ENCODE measurements at regions not wholly inside any gene's neighbourhood (a gene's known extent, or its start where the extent isn't known, plus 50 kb on each side); places are given as distances from the start of the nearest gene placed in this dataset.

DNA sequence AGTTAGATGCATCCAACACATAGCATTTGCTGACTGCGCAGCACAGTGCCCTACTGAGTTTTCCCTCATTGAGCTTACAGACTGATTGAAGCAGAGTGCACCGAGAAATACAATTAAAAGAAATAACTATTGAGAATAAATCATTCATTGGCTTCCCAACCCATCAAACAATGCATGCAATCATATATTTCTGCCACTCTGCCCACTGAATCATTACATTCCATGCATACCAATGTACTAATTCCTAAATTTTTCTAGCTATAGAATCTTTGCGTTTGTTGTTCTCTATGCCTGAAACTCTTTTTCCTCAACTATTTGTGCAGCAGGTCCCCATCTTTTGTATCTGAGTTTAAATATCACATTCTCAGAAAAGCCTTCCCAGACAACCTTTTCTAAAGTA lies 783.8 kb downstream of the SORCS1 start:
- no peak overlapping the region for H3K27ac ChIP-seq (ENCODE audit: low read depth)
- H3K9me2 ChIP-seq (ENCODE audit: insufficient read depth): peaks cover 3% of the 10 kb centered on the region; the same call in 1 of the 2 replicates
- ATAC-seq: no peak
- no peaks in the 10 kb centered on the region for H3K4me1 ChIP-seq (ENCODE audit: insufficient read depth)
- no peaks in the 10 kb centered on the region for H3K4me1 Mint-ChIP-seq
- peaks cover 27% of the 10 kb centered on the region for H3K9me3 Mint-ChIP-seq
- no peak overlapping the region for H2AFZ ChIP-seq
- no peaks in the 10 kb centered on the region for H3K27me3 ChIP-seq (ENCODE audit: insufficient read depth)
- no peak overlapping the region for H3K4me3 Mint-ChIP-seq
- no peak for DNase-seq (ENCODE audit: low spot score)
- no peaks in the 10 kb centered on the region for H3K36me3 ChIP-seq (ENCODE audit: insufficient read depth)
- no peak overlapping the region for H3K4me2 ChIP-seq
- no peak overlapping the region for H3K4me3 ChIP-seq
- TF ChIP-seq ZNF114 (CRISPR knock-in tag; IDR thresholded peaks at IDR 0.05) (no peak), JUNB (IDR thresholded peaks at IDR 0.05; ENCODE audit: unreplicated experiment) (no peak), EZH2 (IDR thresholded peaks at IDR 0.05; ENCODE audit: low read depth, unreplicated experiment) (no peak), NANOG (IDR thresholded peaks at IDR 0.05; ENCODE audit: borderline replicate concordance) (no peak), POLR2AphosphoS5 (IDR thresholded peaks at IDR 0.05; ENCODE audit: low read depth) (no peak), STAT1 (IDR thresholded peaks at IDR 0.05; ENCODE audit: unreplicated experiment) (no peak)
- TF ChIP-seq, protein P1, sequence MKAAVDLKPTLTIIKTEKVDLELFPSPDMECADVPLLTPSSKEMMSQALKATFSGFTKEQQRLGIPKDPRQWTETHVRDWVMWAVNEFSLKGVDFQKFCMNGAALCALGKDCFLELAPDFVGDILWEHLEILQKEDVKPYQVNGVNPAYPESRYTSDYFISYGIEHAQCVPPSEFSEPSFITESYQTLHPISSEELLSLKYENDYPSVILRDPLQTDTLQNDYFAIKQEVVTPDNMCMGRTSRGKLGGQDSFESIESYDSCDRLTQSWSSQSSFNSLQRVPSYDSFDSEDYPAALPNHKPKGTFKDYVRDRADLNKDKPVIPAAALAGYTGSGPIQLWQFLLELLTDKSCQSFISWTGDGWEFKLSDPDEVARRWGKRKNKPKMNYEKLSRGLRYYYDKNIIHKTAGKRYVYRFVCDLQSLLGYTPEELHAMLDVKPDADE (IDR thresholded peaks at IDR 0.05): no peak
- no peaks in the 10 kb centered on the region for H4K20me1 ChIP-seq (replicated peaks; ENCODE audit: insufficient read depth)
- H3K27me3 Mint-ChIP-seq (ENCODE audit: insufficient read depth, low read depth, poor library complexity): no peaks in the 10 kb centered on the region
- H3K36me3 Mint-ChIP-seq (ENCODE audit: low read depth): peaks cover 21% of the 10 kb centered on the region; the same call in 2 of the 3 replicates
- no peaks in the 10 kb centered on the region for H3K79me2 ChIP-seq (replicated peaks; ENCODE audit: insufficient read depth)
- H3K27ac Mint-ChIP-seq: no peak overlapping the region
- no peaks in the 10 kb centered on the region for H3F3A ChIP-seq (replicated peaks; ENCODE audit: low read depth)

DNA sequence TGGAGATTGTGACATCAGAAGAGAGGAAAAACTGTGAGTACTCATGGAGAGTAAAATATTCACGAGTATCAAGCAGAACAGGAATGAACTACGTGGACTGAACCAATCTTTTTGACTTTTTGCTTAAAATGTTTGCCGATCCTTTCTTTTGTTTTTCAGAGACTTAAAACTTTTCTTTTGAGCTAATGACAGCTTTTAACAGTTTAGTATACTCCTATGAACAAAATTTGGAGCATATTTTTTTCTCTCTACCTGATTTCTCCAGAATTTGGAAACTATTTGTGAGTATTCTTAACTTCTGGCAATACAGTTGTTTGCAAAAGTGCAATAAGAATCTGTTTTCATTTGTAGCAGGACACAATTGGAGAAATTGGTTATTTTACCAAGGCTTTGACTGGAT lies 786.3 kb downstream of the SORCS1 start:
- H3K4me3 ChIP-seq: no peak overlapping the region
- H3K27me3 Mint-ChIP-seq (ENCODE audit: insufficient read depth, low read depth, poor library complexity): no peaks in the 10 kb centered on the region
- H2AFZ ChIP-seq: no peak overlapping the region
- H4K20me1 ChIP-seq (replicated peaks; ENCODE audit: insufficient read depth): no peaks in the 10 kb centered on the region
- H3K4me3 Mint-ChIP-seq: no peak overlapping the region
- H3K27ac Mint-ChIP-seq: no peak overlapping the region
- no peaks in the 10 kb centered on the region for H3K36me3 ChIP-seq (ENCODE audit: insufficient read depth)
- H3K27me3 ChIP-seq (ENCODE audit: insufficient read depth): no peaks in the 10 kb centered on the region
- peaks cover 27% of the 10 kb centered on the region for H3K9me3 Mint-ChIP-seq
- H3K4me1 Mint-ChIP-seq: peaks cover 6% of the 10 kb centered on the region
- peaks cover 6% of the 10 kb centered on the region for H3K9me2 ChIP-seq (ENCODE audit: insufficient read depth)
- H3K4me1 ChIP-seq (ENCODE audit: insufficient read depth): peaks cover 7% of the 10 kb centered on the region
- ATAC-seq: no peak
- DNase-seq (ENCODE audit: low spot score): no peak
- H3F3A ChIP-seq (replicated peaks; ENCODE audit: low read depth): no peaks in the 10 kb centered on the region
- no peaks in the 10 kb centered on the region for H3K79me2 ChIP-seq (replicated peaks; ENCODE audit: insufficient read depth)
- H3K36me3 Mint-ChIP-seq (ENCODE audit: low read depth): peaks cover 21% of the 10 kb centered on the region; the same call in 2 of the 3 replicates
- no peak overlapping the region for H3K4me2 ChIP-seq
- H3K27ac ChIP-seq (ENCODE audit: low read depth): no peak overlapping the region
- no peak for TF ChIP-seq POLR2AphosphoS5 (IDR thresholded peaks at IDR 0.05; ENCODE audit: low read depth)
- TF ChIP-seq, protein P2, sequence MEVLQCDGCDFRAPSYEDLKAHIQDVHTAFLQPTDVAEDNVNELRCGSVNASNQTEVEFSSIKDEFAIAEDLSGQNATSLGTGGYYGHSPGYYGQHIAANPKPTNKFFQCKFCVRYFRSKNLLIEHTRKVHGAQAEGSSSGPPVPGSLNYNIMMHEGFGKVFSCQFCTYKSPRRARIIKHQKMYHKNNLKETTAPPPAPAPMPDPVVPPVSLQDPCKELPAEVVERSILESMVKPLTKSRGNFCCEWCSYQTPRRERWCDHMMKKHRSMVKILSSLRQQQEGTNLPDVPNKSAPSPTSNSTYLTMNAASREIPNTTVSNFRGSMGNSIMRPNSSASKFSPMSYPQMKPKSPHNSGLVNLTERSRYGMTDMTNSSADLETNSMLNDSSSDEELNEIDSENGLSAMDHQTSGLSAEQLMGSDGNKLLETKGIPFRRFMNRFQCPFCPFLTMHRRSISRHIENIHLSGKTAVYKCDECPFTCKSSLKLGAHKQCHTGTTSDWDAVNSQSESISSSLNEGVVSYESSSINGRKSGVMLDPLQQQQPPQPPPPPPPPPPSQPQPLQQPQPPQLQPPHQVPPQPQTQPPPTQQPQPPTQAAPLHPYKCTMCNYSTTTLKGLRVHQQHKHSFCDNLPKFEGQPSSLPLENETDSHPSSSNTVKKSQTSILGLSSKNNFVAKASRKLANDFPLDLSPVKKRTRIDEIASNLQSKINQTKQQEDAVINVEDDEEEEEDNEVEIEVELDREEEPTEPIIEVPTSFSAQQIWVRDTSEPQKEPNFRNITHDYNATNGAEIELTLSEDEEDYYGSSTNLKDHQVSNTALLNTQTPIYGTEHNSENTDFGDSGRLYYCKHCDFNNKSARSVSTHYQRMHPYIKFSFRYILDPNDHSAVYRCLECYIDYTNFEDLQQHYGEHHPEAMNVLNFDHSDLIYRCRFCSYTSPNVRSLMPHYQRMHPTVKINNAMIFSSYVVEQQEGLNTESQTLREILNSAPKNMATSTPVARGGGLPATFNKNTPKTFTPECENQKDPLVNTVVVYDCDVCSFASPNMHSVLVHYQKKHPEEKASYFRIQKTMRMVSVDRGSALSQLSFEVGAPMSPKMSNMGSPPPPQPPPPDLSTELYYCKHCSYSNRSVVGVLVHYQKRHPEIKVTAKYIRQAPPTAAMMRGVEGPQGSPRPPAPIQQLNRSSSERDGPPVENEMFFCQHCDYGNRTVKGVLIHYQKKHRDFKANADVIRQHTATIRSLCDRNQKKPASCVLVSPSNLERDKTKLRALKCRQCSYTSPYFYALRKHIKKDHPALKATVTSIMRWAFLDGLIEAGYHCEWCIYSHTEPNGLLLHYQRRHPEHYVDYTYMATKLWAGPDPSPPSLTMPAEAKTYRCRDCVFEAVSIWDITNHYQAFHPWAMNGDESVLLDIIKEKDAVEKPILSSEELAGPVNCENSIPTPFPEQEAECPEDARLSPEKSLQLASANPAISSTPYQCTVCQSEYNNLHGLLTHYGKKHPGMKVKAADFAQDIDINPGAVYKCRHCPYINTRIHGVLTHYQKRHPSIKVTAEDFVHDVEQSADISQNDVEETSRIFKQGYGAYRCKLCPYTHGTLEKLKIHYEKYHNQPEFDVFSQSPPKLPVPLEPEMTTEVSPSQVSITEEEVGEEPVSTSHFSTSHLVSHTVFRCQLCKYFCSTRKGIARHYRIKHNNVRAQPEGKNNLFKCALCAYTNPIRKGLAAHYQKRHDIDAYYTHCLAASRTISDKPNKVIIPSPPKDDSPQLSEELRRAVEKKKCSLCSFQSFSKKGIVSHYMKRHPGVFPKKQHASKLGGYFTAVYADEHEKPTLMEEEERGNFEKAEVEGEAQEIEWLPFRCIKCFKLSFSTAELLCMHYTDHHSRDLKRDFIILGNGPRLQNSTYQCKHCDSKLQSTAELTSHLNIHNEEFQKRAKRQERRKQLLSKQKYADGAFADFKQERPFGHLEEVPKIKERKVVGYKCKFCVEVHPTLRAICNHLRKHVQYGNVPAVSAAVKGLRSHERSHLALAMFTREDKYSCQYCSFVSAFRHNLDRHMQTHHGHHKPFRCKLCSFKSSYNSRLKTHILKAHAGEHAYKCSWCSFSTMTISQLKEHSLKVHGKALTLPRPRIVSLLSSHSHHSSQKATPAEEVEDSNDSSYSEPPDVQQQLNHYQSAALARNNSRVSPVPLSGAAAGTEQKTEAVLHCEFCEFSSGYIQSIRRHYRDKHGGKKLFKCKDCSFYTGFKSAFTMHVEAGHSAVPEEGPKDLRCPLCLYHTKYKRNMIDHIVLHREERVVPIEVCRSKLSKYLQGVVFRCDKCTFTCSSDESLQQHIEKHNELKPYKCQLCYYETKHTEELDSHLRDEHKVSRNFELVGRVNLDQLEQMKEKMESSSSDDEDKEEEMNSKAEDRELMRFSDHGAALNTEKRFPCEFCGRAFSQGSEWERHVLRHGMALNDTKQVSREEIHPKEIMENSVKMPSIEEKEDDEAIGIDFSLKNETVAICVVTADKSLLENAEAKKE (CRISPR knock-in tag; IDR thresholded peaks at IDR 0.05): no peak
- TF ChIP-seq STAT1 (IDR thresholded peaks at IDR 0.05; ENCODE audit: unreplicated experiment): no peak
- TF ChIP-seq, protein P3, sequence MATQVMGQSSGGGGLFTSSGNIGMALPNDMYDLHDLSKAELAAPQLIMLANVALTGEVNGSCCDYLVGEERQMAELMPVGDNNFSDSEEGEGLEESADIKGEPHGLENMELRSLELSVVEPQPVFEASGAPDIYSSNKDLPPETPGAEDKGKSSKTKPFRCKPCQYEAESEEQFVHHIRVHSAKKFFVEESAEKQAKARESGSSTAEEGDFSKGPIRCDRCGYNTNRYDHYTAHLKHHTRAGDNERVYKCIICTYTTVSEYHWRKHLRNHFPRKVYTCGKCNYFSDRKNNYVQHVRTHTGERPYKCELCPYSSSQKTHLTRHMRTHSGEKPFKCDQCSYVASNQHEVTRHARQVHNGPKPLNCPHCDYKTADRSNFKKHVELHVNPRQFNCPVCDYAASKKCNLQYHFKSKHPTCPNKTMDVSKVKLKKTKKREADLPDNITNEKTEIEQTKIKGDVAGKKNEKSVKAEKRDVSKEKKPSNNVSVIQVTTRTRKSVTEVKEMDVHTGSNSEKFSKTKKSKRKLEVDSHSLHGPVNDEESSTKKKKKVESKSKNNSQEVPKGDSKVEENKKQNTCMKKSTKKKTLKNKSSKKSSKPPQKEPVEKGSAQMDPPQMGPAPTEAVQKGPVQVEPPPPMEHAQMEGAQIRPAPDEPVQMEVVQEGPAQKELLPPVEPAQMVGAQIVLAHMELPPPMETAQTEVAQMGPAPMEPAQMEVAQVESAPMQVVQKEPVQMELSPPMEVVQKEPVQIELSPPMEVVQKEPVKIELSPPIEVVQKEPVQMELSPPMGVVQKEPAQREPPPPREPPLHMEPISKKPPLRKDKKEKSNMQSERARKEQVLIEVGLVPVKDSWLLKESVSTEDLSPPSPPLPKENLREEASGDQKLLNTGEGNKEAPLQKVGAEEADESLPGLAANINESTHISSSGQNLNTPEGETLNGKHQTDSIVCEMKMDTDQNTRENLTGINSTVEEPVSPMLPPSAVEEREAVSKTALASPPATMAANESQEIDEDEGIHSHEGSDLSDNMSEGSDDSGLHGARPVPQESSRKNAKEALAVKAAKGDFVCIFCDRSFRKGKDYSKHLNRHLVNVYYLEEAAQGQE (IDR thresholded peaks at IDR 0.05; ENCODE audit: unreplicated experiment): no peak
- no peak for TF ChIP-seq NANOG (IDR thresholded peaks at IDR 0.05; ENCODE audit: borderline replicate concordance)
- TF ChIP-seq EZH2phosphoT487 (IDR thresholded peaks at IDR 0.05; ENCODE audit: unreplicated experiment): no peak
- no peak for TF ChIP-seq ZNF114 (CRISPR knock-in tag; IDR thresholded peaks at IDR 0.05)

Measured in GM23338 (cell line).